ENCODE measurements at regions not wholly inside any gene's neighbourhood (a gene's known extent, or its start where the extent isn't known, plus 50 kb on each side); places are given as distances from the start of the nearest gene placed in this dataset.

- peaks cover 20% of the 10 kb centered on the region for H3K9me3 Mint-ChIP-seq
- H3K36me3 Mint-ChIP-seq (ENCODE audit: low read depth), result peaks cover 23% of the 10 kb centered on the region; the same call in 2 of the 3 replicates
These were observed 1255.9 kb downstream of the JRKL start for GRCh38 chr11:97645736-97646135.

More at GRCh38 chr11:97645736-97646135, 1255.9 kb downstream of the JRKL start:
- peaks cover 2% of the 10 kb centered on the region for H3K27me3 Mint-ChIP-seq (ENCODE audit: insufficient read depth, low read depth, poor library complexity)
- H3K4me2 ChIP-seq, result no peak overlapping the region
- ATAC-seq (no peak), DNase-seq (ENCODE audit: low spot score) (no peak)
- H3F3A ChIP-seq (replicated peaks; ENCODE audit: low read depth), result no peaks in the 10 kb centered on the region
- no peak overlapping the region for H3K4me3 Mint-ChIP-seq
- no peak for TF ChIP-seq CTCF (conservative IDR thresholded peaks at IDR 0.05; ENCODE audit: low read depth in 2 of 2)
- no peak for TF ChIP-seq EZH2phosphoT487 (IDR thresholded peaks at IDR 0.05; ENCODE audit: unreplicated experiment)
- TF ChIP-seq STAT1 (IDR thresholded peaks at IDR 0.05; ENCODE audit: unreplicated experiment), result no peak
- TF ChIP-seq NANOG (IDR thresholded peaks at IDR 0.05; ENCODE audit: borderline replicate concordance), result no peak
- TF ChIP-seq, protein P1, sequence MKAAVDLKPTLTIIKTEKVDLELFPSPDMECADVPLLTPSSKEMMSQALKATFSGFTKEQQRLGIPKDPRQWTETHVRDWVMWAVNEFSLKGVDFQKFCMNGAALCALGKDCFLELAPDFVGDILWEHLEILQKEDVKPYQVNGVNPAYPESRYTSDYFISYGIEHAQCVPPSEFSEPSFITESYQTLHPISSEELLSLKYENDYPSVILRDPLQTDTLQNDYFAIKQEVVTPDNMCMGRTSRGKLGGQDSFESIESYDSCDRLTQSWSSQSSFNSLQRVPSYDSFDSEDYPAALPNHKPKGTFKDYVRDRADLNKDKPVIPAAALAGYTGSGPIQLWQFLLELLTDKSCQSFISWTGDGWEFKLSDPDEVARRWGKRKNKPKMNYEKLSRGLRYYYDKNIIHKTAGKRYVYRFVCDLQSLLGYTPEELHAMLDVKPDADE (IDR thresholded peaks at IDR 0.05), result no peak
- TF ChIP-seq POLR2AphosphoS5 (IDR thresholded peaks at IDR 0.05; ENCODE audit: low read depth), result no peak
- no peak for TF ChIP-seq ZNF114 (CRISPR knock-in tag; IDR thresholded peaks at IDR 0.05)
- no peak for TF ChIP-seq ZNF331 (CRISPR knock-in tag; IDR thresholded peaks at IDR 0.05; ENCODE audit: low read depth)
- TF ChIP-seq REST (IDR thresholded peaks at IDR 0.05; ENCODE audit: unreplicated experiment), result no peak
- no peak for TF ChIP-seq CREB1 (CRISPR knock-in tag; IDR thresholded peaks at IDR 0.05; ENCODE audit: low read depth)
- no peak for TF ChIP-seq JUNB (IDR thresholded peaks at IDR 0.05; ENCODE audit: unreplicated experiment)
- TF ChIP-seq, protein P2, sequence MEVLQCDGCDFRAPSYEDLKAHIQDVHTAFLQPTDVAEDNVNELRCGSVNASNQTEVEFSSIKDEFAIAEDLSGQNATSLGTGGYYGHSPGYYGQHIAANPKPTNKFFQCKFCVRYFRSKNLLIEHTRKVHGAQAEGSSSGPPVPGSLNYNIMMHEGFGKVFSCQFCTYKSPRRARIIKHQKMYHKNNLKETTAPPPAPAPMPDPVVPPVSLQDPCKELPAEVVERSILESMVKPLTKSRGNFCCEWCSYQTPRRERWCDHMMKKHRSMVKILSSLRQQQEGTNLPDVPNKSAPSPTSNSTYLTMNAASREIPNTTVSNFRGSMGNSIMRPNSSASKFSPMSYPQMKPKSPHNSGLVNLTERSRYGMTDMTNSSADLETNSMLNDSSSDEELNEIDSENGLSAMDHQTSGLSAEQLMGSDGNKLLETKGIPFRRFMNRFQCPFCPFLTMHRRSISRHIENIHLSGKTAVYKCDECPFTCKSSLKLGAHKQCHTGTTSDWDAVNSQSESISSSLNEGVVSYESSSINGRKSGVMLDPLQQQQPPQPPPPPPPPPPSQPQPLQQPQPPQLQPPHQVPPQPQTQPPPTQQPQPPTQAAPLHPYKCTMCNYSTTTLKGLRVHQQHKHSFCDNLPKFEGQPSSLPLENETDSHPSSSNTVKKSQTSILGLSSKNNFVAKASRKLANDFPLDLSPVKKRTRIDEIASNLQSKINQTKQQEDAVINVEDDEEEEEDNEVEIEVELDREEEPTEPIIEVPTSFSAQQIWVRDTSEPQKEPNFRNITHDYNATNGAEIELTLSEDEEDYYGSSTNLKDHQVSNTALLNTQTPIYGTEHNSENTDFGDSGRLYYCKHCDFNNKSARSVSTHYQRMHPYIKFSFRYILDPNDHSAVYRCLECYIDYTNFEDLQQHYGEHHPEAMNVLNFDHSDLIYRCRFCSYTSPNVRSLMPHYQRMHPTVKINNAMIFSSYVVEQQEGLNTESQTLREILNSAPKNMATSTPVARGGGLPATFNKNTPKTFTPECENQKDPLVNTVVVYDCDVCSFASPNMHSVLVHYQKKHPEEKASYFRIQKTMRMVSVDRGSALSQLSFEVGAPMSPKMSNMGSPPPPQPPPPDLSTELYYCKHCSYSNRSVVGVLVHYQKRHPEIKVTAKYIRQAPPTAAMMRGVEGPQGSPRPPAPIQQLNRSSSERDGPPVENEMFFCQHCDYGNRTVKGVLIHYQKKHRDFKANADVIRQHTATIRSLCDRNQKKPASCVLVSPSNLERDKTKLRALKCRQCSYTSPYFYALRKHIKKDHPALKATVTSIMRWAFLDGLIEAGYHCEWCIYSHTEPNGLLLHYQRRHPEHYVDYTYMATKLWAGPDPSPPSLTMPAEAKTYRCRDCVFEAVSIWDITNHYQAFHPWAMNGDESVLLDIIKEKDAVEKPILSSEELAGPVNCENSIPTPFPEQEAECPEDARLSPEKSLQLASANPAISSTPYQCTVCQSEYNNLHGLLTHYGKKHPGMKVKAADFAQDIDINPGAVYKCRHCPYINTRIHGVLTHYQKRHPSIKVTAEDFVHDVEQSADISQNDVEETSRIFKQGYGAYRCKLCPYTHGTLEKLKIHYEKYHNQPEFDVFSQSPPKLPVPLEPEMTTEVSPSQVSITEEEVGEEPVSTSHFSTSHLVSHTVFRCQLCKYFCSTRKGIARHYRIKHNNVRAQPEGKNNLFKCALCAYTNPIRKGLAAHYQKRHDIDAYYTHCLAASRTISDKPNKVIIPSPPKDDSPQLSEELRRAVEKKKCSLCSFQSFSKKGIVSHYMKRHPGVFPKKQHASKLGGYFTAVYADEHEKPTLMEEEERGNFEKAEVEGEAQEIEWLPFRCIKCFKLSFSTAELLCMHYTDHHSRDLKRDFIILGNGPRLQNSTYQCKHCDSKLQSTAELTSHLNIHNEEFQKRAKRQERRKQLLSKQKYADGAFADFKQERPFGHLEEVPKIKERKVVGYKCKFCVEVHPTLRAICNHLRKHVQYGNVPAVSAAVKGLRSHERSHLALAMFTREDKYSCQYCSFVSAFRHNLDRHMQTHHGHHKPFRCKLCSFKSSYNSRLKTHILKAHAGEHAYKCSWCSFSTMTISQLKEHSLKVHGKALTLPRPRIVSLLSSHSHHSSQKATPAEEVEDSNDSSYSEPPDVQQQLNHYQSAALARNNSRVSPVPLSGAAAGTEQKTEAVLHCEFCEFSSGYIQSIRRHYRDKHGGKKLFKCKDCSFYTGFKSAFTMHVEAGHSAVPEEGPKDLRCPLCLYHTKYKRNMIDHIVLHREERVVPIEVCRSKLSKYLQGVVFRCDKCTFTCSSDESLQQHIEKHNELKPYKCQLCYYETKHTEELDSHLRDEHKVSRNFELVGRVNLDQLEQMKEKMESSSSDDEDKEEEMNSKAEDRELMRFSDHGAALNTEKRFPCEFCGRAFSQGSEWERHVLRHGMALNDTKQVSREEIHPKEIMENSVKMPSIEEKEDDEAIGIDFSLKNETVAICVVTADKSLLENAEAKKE (CRISPR knock-in tag; IDR thresholded peaks at IDR 0.05), result no peak
- TF ChIP-seq EZH2 (IDR thresholded peaks at IDR 0.05; ENCODE audit: low read depth, unreplicated experiment), result no peak
- H3K27me3 ChIP-seq (ENCODE audit: insufficient read depth), result no peaks in the 10 kb centered on the region
- H4K20me1 ChIP-seq (replicated peaks; ENCODE audit: insufficient read depth), result no peaks in the 10 kb centered on the region
- no peaks in the 10 kb centered on the region for H3K9me2 ChIP-seq (ENCODE audit: insufficient read depth)
- H2AFZ ChIP-seq, result no peak overlapping the region
- peaks cover 7% of the 10 kb centered on the region; the same call in 2 of the 3 replicates for H3K4me1 Mint-ChIP-seq
- no peak overlapping the region for H3K27ac Mint-ChIP-seq
- no peaks in the 10 kb centered on the region for H3K79me2 ChIP-seq (replicated peaks; ENCODE audit: insufficient read depth)
- no peaks in the 10 kb centered on the region for H3K4me1 ChIP-seq (ENCODE audit: insufficient read depth)
- no peaks in the 10 kb centered on the region; the same call in 1 of the 2 replicates for H3K36me3 ChIP-seq (ENCODE audit: insufficient read depth)
- H3K4me3 ChIP-seq, result no peak overlapping the region
- H3K27ac ChIP-seq (ENCODE audit: low read depth), result no peak overlapping the region

Data from GM23338 (cell line).